Stomach (tissue), 4 donors: ENCODE measurements at regions not wholly inside any gene's neighbourhood (a gene's known extent, or its start where the extent isn't known, plus 50 kb on each side); places are given as distances from the start of the nearest gene placed in this dataset.

Source experiments
- CTCF ChIP-seq, 7 experiments: fragments of 450-650 bp in 4 of 7; fragments of 200-600 bp in 3 of 7; sonication (generic) in 3 of 7; IDR thresholded peaks; one replicate each; pipeline ENCODE4 v1.5.1; 2016 to 2019; ENCODE audit warnings: antibody characterized with exemption in 7 of 7, control low read depth in 2 of 7, mild to moderate bottlenecking in 1 of 7
- EP300 ChIP-seq: sonication (generic); formaldehyde crosslinking; IDR thresholded peaks from one replicate; pipeline ENCODE4 v1.6.1; 2017; ENCODE audit warnings: antibody characterized with exemption
- POLR2A ChIP-seq, 4 donors: fragments of 450-650 bp; IDR thresholded peaks; one replicate each; pipeline ENCODE4 v1.6.1; 2016; ENCODE audit warnings: antibody characterized with exemption in 4 of 4, control low read depth in 2 of 4, mild to moderate bottlenecking in 1 of 4, moderate library complexity in 1 of 4

GRCh38 chr9:91062281-91062680 lies 260.7 kb downstream of the SYK start:
- no peak for TF ChIP-seq CTCF (IDR thresholded peaks at IDR 0.05)
- TF ChIP-seq EP300: no peak
- no peak for TF ChIP-seq POLR2A (IDR thresholded peaks at IDR 0.05)
